ENCODE measurements at regions not wholly inside any gene's neighbourhood (a gene's known extent, or its start where the extent isn't known, plus 50 kb on each side); places are given as distances from the start of the nearest gene placed in this dataset.

DNA sequence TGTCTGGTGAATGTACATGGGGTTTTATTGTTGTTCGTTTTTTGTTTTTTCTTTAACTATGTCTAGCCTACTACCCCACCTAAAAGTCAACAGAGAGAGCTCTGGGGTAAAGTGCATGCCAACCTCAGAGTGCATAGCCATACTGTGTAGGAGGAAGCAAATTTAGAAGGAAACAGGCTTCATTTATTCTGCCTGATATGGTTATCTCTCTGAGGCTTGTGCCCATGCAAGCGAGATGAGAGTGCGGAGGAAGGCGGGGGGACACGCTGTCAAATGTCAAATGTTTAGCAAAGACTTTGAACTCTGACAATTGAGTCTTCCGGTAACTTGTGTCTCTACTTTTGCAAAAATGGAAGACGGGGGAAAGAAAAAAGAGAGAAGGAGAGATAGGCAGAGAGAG, 295.5 kb downstream of the ETS1 start:
- Mint-ChIP-seq H3K27me3 (no peaks in the 10 kb centered on the region), H3K27ac (peak overlapping the region; percentile 99), H3K4me1 (peaks cover 68 to 76% of the 10 kb centered on the region in 2 donors), H3K9me3 (peaks cover 3 to 4% of the 10 kb centered on the region in 2 donors), H3K4me3 (peak overlapping the region; percentile 90 to 94), H3K36me3 (peaks cover 3 to 5% of the 10 kb centered on the region in 2 donors)
- DNase-seq (peak; percentile 71), ATAC-seq (replicated peaks) (peak; percentile 73 to 80)

DNA sequence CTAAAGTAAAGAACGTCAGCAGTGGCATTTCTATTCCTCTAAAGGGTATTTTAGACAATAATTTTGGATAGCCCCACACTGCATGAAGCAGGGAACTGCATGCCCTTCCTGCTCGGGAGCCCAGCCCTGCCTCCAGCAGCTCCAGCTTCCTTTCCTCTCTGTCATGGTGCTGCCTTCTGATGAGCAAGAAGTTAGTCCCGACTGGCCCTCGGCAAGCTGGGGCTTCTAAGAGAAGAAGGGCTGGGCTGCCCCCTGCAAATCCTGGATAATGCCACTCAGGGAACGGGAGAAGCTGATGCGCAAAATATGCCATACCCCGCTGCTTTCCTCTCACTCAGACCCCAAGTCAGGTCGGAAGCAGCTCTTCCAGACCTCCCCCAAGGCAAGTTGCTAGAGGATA, 296.4 kb downstream of the ETS1 start:
- Mint-ChIP-seq H3K4me1 (peaks cover 71 to 80% of the 10 kb centered on the region in 2 donors), H3K27me3 (no peaks in the 10 kb centered on the region), H3K36me3 (peaks cover 3 to 5% of the 10 kb centered on the region in 2 donors), H3K9me3 (peaks cover 3 to 4% of the 10 kb centered on the region in 2 donors), H3K27ac (peak overlapping the region; percentile 99), H3K4me3 (peak overlapping the region; percentile 90 to 94)
- ATAC-seq (replicated peaks) (peak in 1 of 2 donors; percentile 5), DNase-seq (no peak)

DNA sequence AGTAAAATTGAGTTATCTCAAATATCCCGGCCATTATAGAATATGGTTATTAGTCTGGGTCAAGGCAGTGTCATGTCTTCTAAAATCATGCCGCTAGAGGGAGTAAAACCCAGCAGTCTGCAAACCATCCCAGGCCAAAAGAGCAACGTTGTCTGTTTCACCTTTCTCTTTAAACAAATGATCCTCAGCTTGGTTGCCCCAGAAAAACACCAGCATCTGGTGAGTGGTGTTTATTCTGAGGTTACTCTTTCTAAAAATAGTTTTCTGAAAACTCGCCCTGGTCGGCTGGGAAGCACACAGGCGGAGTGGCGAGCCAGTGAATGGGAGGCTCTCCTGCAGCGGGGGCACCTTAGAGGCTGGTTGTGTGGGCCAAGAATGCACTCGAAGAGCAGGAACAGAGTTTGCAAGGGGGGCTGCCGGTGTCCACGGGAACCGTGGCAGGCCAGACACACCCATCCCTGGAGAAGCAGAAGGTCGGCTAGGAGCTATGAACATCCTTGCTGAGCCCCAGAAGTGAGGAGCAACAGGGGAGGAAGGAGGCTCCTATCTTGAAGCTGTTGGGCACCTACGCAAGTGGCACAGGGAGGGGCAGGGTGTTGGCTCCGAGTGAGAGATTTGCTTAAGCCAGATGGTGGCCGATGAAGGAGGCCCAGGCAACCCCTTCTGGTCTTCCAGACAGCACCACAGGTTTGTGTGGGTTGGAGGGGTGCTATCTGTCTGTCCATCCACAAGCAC, 297.1 kb downstream of the ETS1 start:
- H3K27me3 Mint-ChIP-seq: no peaks in the 10 kb centered on the region
- H3K9me3 Mint-ChIP-seq: peaks cover 2 to 3% of the 10 kb centered on the region in 2 donors
- peaks cover 2 to 5% of the 10 kb centered on the region in 2 donors for H3K36me3 Mint-ChIP-seq
- peak overlapping the region; percentile 90 to 94 for H3K4me3 Mint-ChIP-seq
- peaks cover 68 to 81% of the 10 kb centered on the region in 2 donors for H3K4me1 Mint-ChIP-seq
- DNase-seq: peak; percentile 78
- ATAC-seq (replicated peaks): peak; percentile 75 to 78
- peak overlapping the region; percentile 99 for H3K27ac Mint-ChIP-seq

DNA sequence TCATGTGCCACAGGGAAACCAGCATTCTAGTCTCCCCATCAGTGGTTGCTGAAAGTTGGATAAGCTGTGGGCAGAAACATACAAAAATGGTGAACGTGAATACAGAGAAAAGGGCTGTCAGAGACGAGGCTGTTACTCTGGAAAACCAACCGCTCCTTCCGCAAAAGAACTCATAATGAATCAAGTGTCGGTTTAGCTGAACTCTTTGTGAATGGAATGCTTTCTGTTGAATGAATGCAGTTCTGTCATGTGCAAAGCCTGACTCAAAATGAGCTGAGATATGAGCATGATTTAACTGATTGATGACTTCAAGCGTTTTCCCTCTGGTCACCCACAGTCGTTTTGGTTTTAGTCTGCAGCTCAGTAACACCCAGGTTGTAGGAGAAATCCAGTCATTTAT, 298.3 kb downstream of the ETS1 start:
- Mint-ChIP-seq H3K9me3 (no peaks in the 10 kb centered on the region), H3K4me1 (peaks cover 64 to 79% of the 10 kb centered on the region in 2 donors), H3K27ac (peak overlapping the region; percentile 70), H3K4me3 (peak overlapping the region in 1 of 2 donors; percentile 8), H3K36me3 (peaks cover 0 to 3% of the 10 kb centered on the region in 2 donors), H3K27me3 (no peaks in the 10 kb centered on the region)
- ATAC-seq (replicated peaks) (peak in 1 of 2 donors; percentile 13), DNase-seq (no peak)

DNA sequence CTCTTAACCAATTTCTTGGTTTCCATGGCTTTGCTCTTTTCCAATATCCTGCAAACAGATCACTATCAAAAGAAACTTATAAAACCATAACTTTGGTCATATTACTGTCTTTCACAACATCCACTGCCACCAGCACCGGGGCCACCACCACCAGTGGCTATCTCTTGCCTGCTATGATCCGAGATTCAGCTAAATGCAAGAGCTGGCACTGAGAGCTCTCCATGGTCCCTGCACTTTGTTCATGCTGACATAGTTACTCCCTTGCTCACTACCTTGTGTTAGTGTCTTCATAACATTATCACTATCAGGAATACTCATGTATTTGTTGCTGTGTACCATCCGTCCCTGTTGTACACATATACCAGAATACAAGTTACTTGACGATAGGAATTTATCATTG, 299.0 kb downstream of the ETS1 start:
- no peak for DNase-seq
- Mint-ChIP-seq H3K27ac (peak overlapping the region; percentile 47), H3K4me1 (peaks cover 58 to 72% of the 10 kb centered on the region in 2 donors), H3K36me3 (peaks cover 0 to 2% of the 10 kb centered on the region in 2 donors), H3K4me3 (no peak overlapping the region), H3K9me3 (no peaks in the 10 kb centered on the region), H3K27me3 (no peaks in the 10 kb centered on the region)
- no peak for ATAC-seq (replicated peaks)

DNA sequence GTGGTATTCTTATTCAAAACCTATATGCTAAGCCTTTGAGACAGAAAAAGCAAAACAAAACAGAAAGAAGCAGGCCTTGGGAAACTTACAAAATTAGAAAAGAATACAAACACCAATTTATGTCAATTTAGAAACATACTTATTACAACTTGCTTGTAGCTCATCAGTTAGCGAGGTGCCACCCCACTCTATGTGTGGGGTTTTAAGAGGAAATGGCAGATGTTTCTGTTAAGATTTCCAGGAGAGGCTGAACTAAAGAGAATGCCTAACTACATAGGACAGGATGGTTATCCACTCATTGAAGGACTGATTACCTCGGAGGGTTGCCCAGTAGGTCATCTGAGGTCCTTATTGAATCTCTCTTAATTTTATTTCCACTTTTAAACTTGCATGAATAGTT, 302.0 kb downstream of the ETS1 start:
- Mint-ChIP-seq H3K4me1 (peaks cover 36 to 49% of the 10 kb centered on the region in 2 donors), H3K27me3 (no peaks in the 10 kb centered on the region), H3K4me3 (no peak overlapping the region), H3K9me3 (no peaks in the 10 kb centered on the region), H3K36me3 (no peaks in the 10 kb centered on the region), H3K27ac (peak overlapping the region; percentile 3)
- DNase-seq (no peak), ATAC-seq (replicated peaks) (no peak)

DNA sequence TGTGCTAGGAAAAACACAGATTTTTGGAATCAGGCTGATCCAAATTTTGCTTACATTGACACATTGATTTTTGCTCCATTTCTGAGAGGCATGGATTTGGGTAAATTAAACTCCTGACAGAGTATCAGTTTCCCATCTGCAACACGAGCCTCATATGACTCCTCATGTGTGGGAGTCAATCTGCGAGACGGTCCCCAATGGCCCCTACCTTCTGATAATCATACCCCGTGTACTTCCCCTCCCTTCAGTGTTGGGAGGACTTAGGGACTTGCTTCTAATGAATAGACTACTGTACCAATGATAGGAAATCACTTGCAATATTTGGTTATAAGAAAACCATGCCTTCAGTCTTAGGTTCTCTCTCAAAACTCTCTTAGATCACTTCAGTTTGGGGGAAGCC, 302.7 kb downstream of the ETS1 start:
- no peaks in the 10 kb centered on the region for H3K36me3 Mint-ChIP-seq
- peak; percentile 61 to 65 for ATAC-seq (replicated peaks)
- H3K27me3 Mint-ChIP-seq: no peaks in the 10 kb centered on the region
- DNase-seq: no peak
- no peak overlapping the region for H3K4me3 Mint-ChIP-seq
- H3K9me3 Mint-ChIP-seq: no peaks in the 10 kb centered on the region
- H3K27ac Mint-ChIP-seq: peak overlapping the region; percentile 3
- peaks cover 39 to 49% of the 10 kb centered on the region in 2 donors for H3K4me1 Mint-ChIP-seq

DNA sequence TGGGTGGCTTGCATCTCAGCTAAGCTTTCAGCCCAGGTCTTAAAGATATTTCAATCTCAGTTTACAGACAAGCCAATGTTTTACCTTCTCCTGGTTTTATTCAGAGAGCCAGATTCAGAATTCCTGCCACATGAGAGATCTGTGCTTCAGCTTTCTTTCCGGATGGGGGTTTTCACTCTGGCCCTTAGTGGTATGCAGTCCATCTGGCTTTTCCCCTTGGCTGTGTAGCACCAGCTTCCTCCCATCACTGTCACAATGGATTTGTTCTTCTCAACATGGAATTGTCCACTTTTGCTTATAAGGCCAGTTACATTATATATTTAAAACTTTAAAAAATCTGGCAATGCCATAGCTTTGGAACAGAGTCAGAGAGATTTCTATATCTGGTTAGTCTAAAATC, 303.9 kb downstream of the ETS1 start:
- Mint-ChIP-seq H3K27ac (no peak overlapping the region), H3K4me1 (peaks cover 31 to 50% of the 10 kb centered on the region in 2 donors), H3K27me3 (no peaks in the 10 kb centered on the region), H3K9me3 (no peaks in the 10 kb centered on the region), H3K36me3 (no peaks in the 10 kb centered on the region), H3K4me3 (no peak overlapping the region)
- DNase-seq (no peak), ATAC-seq (replicated peaks) (no peak)

DNA sequence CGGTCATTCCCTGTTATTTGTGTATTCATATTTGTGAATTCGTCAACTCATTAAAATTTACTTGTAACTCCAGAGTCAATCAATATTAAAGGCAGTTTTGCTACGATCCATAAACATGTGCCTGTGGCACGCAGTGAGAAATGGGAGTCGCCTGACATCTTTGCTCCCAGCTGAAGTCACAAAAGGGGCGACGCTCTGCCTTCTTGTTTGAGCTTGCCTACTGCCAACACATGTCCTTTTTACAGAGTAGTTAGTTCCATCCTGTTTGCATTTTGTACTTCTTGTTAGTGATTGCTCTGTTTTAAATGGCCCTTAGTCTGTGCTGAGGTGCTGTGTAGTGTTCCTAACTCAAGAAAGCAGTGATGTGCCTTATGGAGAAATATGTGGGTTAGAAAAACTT, 305.3 kb downstream of the ETS1 start:
- H3K27me3 Mint-ChIP-seq: no peaks in the 10 kb centered on the region
- no peak for DNase-seq
- H3K27ac Mint-ChIP-seq: no peak overlapping the region
- H3K9me3 Mint-ChIP-seq: no peaks in the 10 kb centered on the region
- no peak for ATAC-seq (replicated peaks)
- H3K4me1 Mint-ChIP-seq: peaks cover 24 to 43% of the 10 kb centered on the region in 2 donors
- no peak overlapping the region for H3K4me3 Mint-ChIP-seq
- no peaks in the 10 kb centered on the region for H3K36me3 Mint-ChIP-seq

DNA sequence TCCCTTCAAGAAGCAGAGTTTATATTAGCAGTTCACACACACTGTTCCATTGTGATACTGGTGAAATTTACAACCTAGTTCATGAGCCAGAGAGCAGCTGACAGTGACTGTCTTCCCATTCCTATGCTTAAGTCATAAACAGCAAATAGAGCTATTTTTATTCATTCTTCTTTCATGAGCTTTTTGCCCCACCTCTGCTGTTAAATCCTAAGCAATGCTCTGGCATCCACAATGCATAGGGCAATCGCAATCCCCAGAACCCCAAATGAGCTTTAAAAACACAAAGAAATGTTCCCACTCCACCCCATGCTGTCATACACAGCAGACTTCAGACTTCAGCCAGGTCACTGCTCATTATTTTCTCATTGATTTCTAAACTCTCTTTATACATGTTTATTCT, 307.5 kb downstream of the ETS1 start:
- no peak for ATAC-seq (replicated peaks)
- DNase-seq: no peak
- Mint-ChIP-seq H3K36me3 (no peaks in the 10 kb centered on the region), H3K4me3 (no peak overlapping the region), H3K4me1 (peaks cover 15 to 26% of the 10 kb centered on the region in 2 donors), H3K27ac (no peak overlapping the region), H3K27me3 (no peaks in the 10 kb centered on the region), H3K9me3 (no peaks in the 10 kb centered on the region)

DNA sequence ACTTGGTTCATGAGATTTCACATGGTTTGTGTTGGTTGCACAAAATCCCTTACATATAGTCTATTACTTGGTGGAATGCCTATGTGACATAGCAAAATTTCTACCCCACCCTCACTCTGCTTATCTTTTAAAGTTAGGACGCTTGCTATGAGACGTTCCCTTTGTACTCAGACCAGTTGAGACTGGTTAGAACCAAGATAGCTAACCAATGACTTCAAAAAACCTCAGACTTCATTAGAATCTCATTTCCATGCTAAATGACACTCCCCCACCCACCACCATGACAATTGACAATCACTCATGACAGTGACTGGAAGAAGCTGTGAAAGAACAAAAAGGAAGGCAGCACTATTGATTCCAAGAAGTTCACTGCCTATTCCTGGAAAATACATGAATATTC, 313.6 kb downstream of the ETS1 start:
- Mint-ChIP-seq H3K36me3 (no peaks in the 10 kb centered on the region), H3K4me1 (peaks cover 33 to 48% of the 10 kb centered on the region in 2 donors), H3K27ac (no peak overlapping the region), H3K9me3 (peaks cover 0 to 1% of the 10 kb centered on the region in 2 donors), H3K27me3 (no peaks in the 10 kb centered on the region), H3K4me3 (no peak overlapping the region)
- DNase-seq: no peak
- peak; percentile 33 to 49 for ATAC-seq (replicated peaks)

DNA sequence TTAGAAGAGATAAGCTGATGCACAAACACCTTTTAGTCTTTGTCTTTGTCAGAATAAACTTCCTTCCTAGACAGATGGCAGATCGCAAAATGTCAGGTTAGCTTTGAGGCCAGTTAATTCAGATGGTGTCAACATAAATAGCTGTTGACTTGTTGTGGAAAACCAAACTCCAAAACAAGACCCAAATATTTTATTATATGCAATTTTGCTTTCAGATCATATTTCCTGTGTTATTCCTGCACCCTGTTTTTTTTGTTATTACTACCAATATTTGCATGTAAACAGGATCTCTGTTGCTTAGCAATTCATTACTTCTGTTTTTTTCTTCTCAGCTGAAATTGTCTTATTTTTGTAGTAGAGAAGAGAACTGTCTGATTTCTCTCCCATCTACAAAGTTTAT, 316.0 kb downstream of the ETS1 start:
- Mint-ChIP-seq H3K27me3 (no peaks in the 10 kb centered on the region), H3K9me3 (peaks cover 0 to 1% of the 10 kb centered on the region in 2 donors), H3K4me1 (peaks cover 32 to 54% of the 10 kb centered on the region in 2 donors), H3K4me3 (no peak overlapping the region), H3K36me3 (no peaks in the 10 kb centered on the region), H3K27ac (peak overlapping the region; percentile 75)
- DNase-seq: no peak
- ATAC-seq (replicated peaks): no peak

DNA sequence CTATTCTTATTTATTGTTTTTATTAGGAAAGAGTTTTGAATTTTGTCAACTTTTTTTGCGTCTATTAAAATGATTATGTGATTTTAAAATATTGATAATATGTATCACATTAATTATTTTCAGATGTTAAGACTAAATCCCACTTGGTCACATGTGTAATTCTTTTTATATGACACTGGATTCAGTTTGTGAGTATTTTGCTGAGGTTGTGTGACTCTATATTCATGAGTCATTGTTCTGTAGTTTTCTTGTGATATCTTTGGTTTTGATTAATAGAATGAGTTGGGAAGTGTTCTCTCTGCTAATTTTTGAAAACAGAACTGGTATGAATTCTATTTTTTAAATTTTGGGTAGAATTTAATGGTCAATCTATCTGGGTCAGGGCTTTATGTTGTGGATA, 317.9 kb downstream of the ETS1 start:
- H3K4me1 Mint-ChIP-seq: peaks cover 25 to 46% of the 10 kb centered on the region in 2 donors
- H3K27ac Mint-ChIP-seq: no peak overlapping the region
- peaks cover 0 to 1% of the 10 kb centered on the region in 2 donors for H3K9me3 Mint-ChIP-seq
- H3K36me3 Mint-ChIP-seq: no peaks in the 10 kb centered on the region
- no peak overlapping the region for H3K4me3 Mint-ChIP-seq
- DNase-seq (no peak), ATAC-seq (replicated peaks) (no peak)
- no peaks in the 10 kb centered on the region for H3K27me3 Mint-ChIP-seq

DNA sequence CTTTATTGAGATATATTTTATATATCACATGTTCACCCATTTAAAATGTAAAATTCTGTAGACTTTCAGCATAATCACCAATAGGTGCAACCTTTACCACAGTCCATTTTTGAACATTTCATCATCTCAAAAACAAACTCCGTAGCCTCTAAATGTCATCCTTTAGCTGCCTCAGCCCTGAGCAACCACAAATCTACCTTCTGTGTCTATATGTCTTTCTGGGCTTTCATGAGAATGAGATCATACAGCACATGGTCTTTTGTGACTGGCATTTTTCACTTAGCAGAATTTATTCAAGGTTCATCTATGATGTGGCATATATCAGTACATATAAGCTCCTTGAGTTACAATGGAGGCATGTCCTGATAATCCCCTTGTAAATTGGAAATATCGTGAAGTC, 320.5 kb downstream of the ETS1 start:
- H3K27ac Mint-ChIP-seq: no peak overlapping the region

More for the DNA sequence above, 320.5 kb downstream of the ETS1 start:
- H3K4me3 Mint-ChIP-seq: no peak overlapping the region
- no peak for ATAC-seq (replicated peaks)
- H3K27me3 Mint-ChIP-seq: no peaks in the 10 kb centered on the region
- no peaks in the 10 kb centered on the region for H3K36me3 Mint-ChIP-seq
- no peak for DNase-seq
- H3K4me1 Mint-ChIP-seq: peaks cover 23 to 42% of the 10 kb centered on the region in 2 donors
- no peaks in the 10 kb centered on the region for H3K9me3 Mint-ChIP-seq
